GM21717 (cell line): ENCODE measurements at regions not wholly inside any gene's neighbourhood (a gene's known extent, or its start where the extent isn't known, plus 50 kb on each side); places are given as distances from the start of the nearest gene placed in this dataset.
"Not testable (repeated sequence)": the region's sequence is repeated elsewhere in the genome, so short reads cannot be mapped to it uniquely, and the experiment has no call there.

Experiments
- ATAC-seq: cut with Tn5 transposase; IDR thresholded peaks from one replicate; pipeline ENCODE4 v1.9.1; 2021; ENCODE audit warnings: mild to moderate bottlenecking, moderate library complexity; ENCODE audit not compliant: unreplicated experiment

DNA sequence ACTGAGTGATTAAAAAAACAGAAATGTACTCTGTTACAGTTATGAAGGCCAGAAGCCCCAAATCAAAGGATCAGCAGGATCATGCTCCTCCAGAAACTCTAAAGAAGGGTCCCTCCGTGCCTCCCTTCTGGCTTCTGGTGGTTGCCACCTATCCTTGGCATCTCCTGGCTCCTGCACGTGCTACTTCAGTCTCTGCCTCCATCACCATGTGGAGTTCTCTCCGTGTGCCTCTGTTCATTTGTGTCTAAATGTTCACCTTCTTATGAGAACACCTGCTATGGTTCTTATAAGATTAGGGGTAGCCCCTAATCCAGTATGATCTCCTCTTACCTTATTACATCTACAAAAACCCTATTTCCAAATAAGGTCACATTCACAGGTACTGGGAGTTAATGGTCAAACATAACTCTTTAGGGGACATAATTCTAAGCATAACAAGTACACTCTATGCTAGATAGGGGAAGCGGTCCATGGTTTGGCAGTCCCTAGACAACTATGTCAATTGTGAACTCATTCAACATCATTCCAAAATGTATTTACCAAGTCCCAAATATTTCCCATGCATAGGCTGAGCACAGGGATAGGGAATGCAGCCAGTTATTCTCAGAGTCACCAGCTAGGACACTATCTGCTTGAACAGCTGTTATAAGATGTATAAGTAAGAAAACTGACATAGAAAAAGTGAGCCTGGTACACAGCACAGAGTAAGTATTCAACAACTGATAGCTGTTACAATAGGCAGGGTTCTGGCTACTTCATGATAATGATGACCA lies 295.5 kb upstream of the BOD1L1 start:
- no peak for ATAC-seq

DNA sequence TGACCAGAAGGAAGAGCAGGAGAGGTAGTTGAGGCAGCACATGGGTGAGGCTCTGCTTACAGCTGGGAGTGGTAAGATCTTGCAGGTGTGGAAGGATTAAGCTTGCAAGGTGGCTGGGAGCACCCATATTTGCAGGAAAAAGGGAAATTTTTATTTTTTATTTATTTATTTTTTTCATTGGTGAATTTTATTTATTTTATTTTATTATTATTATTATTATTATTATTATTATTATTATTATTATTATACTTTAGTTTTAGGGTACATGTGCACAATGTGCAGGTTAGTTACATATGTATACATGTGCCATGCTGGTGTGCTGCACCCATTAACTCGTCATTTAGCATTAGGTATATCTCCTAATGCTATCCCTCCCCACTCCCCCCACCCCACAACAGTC lies 297.4 kb upstream of the BOD1L1 start:
- not testable (repeated sequence) for ATAC-seq

DNA sequence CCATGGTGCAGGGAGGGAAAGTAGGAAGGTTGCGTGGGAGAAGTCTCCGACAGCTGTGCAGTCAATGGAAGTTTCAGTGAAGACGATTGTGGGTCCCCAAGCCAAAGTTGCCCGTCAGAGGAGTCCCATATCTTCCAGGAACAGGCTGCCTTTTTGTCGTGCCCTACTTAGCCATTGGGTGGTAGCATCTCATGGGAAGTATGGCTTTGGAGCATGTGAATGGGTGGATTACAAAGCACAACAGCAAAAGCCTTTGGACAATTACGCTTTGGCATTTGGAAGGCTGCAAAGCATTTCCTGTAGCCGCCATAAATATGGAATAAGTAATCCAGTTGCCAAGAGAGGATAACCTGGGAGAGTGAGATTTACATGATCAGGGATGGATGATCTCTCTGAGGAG lies 300.7 kb upstream of the BOD1L1 start:
- ATAC-seq: no peak

DNA sequence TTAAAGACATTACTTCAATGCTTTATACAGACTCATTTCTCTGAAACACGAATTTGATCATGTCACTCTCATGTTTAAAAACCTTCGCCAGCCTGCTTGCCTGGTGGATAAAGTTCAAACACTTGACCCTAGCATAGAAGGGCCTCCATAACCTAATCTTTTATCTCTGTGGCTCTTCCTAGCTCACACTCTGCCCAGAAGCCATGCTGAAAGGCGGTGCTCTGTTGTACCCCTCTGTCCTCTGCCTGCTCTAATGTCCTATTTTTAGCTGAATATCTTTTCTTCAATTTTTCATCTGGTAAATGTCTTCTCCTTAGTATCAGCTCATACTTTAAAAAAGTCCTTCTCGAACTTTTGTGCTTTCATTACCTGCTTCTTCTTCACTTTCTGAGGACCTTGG lies 302.6 kb upstream of the BOD1L1 start:
- no peak for ATAC-seq

DNA sequence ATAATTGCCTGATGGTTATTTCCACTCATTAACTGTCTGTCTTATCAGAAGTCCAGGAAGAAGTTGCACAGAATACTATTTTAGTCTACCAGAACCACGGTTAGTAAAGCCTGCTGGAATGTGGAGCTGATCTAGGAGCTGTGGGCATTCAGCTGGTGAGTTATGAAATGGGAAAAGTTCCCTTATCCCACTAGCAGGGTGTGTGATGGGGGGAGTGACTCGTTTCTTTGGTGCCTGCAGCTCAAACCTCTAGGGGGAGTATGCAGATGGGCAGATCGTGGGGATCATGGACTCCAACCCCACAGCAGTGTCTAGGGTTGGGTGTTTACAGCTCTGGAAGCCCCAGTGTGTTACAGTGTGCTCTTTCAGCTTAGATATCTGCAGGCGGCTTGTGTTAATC lies 305.7 kb upstream of the BOD1L1 start:
- ATAC-seq: no peak

DNA sequence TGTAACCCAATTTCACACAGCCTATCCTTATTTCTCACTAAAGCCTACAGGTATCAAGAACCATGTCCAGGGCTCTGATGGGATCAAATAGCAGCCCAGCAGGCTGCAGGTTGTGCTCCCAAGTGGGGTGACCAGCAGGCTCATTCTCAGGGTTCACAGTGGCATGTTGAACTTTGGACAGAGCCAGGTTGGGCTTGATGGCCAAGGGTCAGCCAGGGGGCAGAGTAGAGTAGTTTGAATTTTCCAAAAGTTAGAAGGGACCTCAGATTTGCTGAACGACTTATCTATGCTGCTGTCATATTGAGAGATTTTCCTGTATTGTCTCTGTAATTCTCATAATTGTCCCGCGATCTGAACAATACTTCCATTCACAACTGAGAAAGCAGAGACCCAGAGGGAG lies 310.8 kb upstream of the BOD1L1 start:
- ATAC-seq: no peak

DNA sequence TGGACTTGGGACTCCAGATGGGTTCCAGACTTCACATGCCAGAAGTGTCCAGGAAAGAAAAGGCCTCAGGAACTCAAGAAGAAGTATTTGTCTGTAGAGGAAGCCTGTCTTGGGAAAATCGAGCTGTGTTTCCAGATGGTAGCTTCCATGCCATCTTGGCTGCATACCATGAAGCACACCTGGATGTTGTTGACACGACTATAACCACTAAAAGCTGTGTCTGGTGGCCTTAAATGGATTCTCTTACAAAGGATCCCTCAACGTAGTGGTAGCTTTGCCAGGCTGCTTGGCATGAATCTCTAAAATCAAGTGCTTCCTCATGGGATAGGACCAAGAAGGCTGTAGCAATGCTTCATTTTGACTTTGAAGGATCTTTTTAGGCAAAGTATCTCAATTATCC lies 313.4 kb upstream of the BOD1L1 start:
- ATAC-seq: no peak

DNA sequence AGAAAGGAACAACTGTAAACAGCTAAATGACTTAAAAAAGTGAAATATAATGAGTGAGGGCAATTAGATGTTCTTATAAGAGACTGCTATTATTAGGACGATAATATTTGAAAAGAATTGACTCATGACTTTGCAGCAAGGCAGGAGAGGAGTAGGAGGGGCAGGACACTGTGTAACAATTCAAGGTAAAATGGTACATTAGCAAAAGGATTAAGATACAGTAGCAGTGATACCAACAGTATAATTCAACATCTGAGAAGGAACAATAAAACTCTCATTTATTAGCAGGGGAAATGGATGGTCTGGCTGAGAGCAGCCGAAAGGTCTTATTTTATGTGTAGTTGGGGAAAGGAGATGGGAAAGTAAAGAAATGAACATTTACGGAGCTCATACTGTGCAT lies 315.5 kb upstream of the BOD1L1 start:
- no peak for ATAC-seq

DNA sequence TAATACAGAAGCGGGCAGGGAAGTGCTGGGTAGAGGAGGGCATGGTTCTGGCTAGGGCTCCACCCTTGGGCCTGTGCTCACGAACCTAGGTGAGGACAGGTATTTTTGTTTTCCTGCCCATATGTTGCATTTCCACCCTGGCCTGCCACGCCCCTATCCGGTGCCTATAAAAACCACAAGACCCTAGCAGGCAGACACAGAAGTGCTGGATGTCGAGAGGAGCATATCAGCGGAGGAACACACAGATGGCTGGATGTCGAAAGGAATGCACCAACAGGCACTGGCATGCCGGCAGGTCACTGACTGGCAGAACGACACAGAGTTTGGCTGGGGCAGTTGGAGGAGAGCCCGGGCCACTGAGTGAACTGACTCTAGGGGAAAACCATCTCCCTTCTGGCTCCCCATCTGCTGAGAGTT lies 316.6 kb upstream of the BOD1L1 start:
- no peak for ATAC-seq

DNA sequence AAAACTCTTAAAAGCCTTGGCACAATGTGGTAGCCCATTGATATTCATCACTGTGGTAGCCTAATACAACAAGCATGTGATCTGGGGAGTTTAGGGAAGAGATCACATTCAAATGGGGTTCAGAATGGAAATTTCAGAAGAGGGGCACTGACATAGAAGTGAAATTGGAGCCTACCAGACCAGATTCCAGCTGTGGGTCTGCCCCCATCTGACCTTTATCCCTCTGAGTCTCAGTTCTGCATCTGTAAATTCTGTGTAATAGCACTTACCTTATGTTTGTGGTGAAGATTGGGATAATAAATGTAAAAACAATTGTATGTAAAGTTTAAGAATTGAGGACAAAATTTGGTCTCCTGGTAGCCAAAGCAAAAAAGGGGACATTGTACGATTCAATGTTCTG lies 320.4 kb upstream of the BOD1L1 start:
- ATAC-seq: no peak

DNA sequence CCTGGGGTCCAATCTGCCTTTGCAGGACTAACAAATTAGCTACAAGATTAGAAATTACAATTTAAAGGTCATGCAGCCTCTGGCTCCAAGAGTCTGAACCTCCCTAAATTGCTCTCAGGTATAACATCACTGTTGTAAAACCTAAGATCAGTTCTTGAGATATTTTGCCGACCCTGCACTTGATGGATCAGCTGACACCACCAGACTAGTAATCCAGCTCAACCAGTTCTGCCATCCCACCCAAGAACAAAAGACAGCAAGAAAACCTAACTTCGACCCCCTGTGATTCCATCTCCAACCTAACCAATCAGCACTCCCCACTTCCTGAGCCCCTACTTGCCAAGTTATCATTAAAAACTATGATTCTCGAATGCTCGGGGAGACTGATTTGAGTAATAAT lies 323.0 kb upstream of the BOD1L1 start:
- no peak for ATAC-seq

DNA sequence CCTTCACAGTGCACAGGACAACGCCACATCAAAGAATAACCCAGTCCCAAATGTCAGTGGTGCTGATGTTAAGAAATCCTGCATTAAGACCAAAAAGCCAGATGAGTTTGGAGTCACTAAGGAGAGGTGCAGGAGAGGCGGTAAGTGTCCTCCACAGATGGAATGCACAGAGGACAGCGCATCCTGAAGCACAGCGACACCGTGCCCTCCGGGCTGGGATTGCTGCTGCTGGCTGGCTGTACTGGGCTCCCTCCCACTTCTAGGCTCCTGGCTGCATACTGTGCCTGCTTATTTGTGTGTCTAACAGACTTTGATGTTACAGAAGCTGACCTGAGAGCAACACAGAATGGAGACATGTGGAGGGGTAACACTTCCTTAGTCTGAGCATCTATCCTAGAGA lies 325.6 kb upstream of the BOD1L1 start:
- no peak for ATAC-seq

DNA sequence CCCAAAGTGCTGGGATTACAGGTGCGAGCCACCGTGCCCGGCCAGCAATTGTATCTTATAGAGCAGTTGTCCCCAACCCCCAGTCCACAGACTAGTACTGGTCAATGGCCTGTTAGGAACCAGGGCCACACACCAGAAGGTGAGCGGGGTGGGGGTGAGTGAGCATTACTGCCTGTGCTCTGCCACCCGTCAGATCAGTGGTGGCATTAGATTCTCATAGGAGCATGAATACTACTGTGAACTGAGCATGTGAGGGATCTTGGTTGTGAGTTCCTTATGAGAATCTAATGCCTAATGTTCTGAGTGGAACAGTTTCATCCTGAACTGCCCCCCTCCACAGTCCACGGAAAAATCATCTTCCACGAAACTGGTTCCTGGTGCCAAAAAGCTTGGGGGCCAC lies 328.0 kb upstream of the BOD1L1 start:
- ATAC-seq: no peak

DNA sequence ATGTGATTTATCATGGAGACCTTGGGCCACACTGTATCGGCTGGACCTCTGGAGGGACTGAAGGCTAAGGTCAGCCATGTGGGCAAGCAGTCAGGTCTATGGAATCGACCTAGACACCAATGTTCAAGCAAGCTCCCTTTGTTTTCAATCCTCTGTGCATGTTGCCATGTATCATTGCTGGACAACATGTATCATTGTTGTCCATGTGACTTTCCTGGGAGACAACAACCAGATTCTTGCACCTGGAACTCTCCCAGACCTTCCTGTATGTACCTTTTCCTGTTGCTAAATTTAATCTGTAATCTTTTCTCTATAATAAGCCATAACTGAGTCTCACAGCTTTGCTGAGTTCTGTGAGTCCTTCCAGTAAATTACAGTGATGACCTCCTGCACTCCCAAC lies 329.4 kb upstream of the BOD1L1 start:
- ATAC-seq: no peak

DNA sequence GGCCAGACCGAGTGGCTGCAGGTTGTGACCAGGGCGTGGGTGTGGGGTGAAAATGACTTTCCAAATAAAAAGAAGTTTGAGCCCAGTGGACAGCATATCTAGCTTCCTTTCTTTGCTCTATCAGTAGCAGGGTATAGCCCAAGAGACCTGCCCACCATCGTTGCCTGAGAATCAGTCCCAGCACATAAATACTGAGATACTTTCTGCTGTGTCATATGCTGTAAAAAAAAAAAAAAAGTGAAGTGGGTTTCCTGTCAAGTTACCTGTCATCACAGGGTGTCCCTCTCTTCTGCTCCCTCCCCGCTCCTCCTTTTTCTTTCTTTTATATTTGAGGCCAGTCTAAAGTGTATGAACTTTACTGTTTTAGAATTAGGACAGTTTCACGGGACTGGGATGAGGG lies 330.3 kb upstream of the BOD1L1 start:
- no peak for ATAC-seq

DNA sequence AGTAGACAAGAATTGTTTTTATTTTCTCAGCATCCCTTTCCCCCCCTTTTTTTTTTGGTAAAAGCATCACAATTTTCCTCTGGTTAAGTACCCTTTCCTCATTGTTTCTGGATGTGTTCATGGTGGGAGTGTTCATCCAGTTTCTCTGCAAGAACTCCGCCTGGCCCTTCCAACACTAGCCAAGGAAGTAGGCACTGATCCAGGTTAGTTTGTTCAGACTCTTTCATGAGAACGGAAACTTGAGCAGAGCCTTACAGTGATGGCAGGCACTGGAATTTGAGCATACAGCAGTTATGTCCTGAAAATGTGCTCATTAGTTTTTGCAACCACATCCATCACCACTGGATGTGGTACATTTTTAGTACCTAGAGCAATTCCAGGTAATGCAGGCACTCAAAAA lies 336.1 kb upstream of the BOD1L1 start:
- ATAC-seq: no peak

DNA sequence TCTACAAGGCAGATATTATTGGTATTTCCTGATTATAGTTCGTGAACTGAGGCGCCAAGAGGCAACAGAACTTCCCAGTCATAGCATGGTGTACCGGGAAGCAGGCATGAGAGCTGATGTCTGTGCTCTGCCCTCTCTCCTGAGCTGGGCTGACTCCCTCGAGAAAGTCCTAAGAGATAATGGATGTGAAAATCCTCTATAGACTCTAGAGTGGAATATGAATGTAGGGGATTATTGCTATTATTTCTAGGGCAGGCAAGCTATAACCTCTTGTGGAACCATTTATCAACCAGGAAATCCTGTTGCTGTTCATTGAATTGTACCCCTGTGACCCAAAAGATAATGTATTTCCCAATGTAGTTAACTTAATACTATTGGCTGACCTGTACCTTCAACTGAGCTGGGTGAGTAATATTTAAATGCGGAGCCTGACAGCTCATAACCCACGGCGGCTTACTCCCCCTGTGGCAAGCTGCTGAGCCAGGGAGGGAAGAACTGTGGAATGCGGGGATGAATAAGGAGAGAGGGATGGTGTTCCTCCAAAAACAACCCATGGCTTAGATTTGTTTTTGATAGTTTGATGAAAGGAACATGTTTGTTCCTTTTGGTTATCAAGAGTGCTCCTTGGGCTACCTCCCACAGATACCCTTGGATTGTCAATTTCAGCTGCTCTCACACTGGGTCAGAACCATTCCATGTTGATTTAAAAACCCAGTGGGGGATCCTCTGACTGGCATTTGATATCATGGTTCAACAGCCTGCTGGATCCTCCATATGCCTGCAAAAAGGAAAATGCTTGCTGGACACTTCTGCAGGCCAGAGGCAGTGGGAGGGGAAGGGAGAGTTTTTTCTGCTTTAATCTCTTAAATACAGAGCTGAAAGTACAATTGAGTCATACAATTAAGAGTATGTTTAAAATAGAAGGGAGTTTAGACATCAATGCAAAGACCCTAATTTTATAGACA lies 339.0 kb upstream of the BOD1L1 start:
- no peak for ATAC-seq

DNA sequence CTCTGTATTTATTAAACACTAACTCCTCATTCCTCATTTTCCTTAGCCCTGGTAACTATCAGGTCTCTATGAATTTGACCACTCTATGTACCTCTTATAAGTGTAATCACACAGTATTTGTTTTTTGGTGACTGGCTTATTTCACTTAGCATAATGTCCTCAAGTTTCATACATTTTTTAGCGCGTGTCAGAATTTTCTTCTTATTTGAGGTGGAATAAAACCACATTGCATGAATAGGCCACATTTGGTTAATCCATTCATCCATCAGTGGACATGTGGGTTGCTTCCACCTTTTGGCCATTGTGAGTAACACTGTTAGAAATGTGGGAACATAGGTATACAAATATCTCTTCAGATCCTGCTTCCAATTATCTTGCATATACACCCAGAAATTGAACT lies 341.2 kb upstream of the BOD1L1 start:
- no peak for ATAC-seq

DNA sequence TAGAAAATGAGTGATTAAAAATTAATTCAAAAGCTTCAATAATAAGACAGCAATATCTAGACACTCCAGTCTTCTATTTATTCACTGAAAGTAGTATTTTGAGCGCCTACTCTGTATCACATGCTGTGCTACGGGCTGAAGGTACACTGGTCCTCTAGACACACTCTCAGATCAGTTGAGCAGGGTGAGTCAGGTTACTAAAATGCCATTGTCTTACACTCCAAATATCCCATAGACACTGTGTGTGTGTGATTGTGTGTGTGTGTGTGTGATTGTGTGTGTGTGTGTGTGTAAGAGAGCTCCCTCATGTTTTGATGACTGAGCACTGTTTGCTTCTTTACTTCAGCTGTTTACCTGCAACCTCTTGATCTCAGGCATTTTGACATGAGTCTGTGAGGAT lies 342.8 kb upstream of the BOD1L1 start:
- ATAC-seq: no peak

DNA sequence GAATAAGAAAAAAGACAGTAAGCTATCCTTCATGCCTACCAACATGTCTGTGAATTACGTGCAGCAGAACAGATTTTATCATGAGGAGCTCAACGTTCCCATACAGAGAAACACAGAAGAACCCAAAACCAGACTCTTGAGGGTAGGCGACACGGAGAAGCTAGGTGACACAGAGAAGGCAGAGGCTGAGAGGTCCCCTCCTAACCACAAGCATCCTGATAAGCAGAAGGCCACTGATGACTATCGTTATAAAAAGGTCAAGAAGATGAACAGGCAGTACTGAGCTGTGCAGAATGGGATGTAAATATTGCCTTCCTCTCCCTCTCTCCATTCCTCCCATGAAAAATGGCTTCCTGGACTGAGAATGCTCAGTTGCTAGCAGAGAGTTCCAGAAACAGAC lies 350.2 kb upstream of the BOD1L1 start:
- ATAC-seq: no peak

DNA sequence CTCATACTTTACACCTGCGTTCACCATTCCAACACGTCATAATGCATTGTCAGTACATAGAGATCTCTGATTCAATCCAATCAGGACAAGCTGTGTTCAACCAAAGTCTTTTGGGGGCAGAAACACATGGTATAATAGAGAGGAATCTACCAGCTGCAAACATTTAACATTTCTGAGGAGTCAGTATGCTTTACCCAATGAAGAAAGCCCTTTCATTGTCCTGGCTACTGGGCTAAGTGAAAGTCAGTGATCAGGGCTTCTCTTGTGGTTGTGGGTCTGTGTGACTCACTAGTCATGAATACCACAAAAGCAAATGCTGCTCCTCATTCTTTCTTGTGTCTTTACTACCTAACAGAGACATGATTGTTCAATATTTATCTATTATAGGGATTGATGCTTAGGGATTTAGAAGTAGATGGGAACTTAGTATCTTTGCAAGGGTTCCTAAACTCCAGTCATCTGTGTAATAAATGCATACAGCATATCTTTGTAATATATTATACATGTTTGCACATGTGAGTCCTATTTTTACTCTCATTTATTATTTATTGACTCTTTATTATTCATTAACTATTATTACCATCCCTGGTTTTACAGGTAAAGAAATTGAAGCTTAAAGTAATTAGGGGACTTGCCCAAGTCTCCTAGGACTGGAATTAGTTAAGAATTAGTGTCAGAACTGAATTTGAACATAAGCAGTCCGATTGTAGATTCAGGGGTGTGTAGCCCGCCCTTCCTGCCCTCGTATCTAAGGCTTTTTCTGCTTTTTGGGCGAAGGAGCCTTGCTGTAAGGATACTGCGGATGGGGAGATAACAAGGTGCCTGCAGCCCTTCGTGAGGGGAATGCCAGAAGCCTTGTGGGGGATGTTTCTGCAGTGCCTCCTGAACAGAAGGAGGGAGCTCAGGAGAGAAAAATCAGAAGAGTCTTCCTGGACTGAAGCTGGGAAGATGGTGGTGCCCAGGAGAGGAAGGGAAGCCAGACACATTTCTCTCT lies 353.1 kb upstream of the BOD1L1 start:
- ATAC-seq: no peak
